ENCODE measurements at regions not wholly inside any gene's neighbourhood (a gene's known extent, or its start where the extent isn't known, plus 50 kb on each side); places are given as distances from the start of the nearest gene placed in this dataset.

- no peak overlapping the region for H3K27ac ChIP-seq
- TF ChIP-seq POLR2A (IDR thresholded peaks at IDR 0.05) = no peak
- WGBS, 2 donors = 75 to 77% methylated on average over 2 of the region's 2 CpGs
- H3K4me1 ChIP-seq = peaks cover 0 to 8% (median 0%) of the 10 kb centered on the region in 3 donors
- no peaks in the 10 kb centered on the region for H3K36me3 ChIP-seq
- DNase-seq = no peak
- no peak overlapping the region for H3K4me3 ChIP-seq
- no peaks in the 10 kb centered on the region for H3K9me3 ChIP-seq
- H3K27me3 ChIP-seq = no peaks in the 10 kb centered on the region
- intact Hi-C loops (cut with DNase I) = no loop called here
These were observed 172.9 kb upstream of the CCDC150 start for GRCh38 chr2:196466581-196466980.

GRCh38 chr2:196468394-196468793, 171.1 kb upstream of the CCDC150 start:
- H3K9me3 ChIP-seq = no peaks in the 10 kb centered on the region
- no peak for DNase-seq
- H3K27me3 ChIP-seq = no peaks in the 10 kb centered on the region
- intact Hi-C loops (cut with DNase I) = no loop called here
- H3K4me1 ChIP-seq = peaks cover 0 to 8% (median 0%) of the 10 kb centered on the region in 3 donors
- 74 to 91% methylated on average over 3 of the region's 3 CpGs for WGBS, 2 donors
- H3K4me3 ChIP-seq = no peak overlapping the region
- TF ChIP-seq CTCF (IDR thresholded peaks at IDR 0.05) = no peak
- no peak for TF ChIP-seq POLR2A (IDR thresholded peaks at IDR 0.05)
- no peak overlapping the region for H3K27ac ChIP-seq
- H3K36me3 ChIP-seq = no peaks in the 10 kb centered on the region

GRCh38 chr2:196473617-196474016, 165.9 kb upstream of the CCDC150 start:
- TF ChIP-seq CTCF (IDR thresholded peaks at IDR 0.05) (no peak), POLR2A (IDR thresholded peaks at IDR 0.05) (no peak)
- WGBS, 2 donors = 30 to 33% methylated on average over 3 of the region's 3 CpGs
- Histone ChIP-seq H3K9me3 (no peaks in the 10 kb centered on the region), H3K4me1 (peaks cover 0 to 8% (median 0%) of the 10 kb centered on the region in 3 donors), H3K4me3 (no peak overlapping the region), H3K27me3 (no peaks in the 10 kb centered on the region), H3K36me3 (no peaks in the 10 kb centered on the region), H3K27ac (no peak overlapping the region)
- intact Hi-C loops (cut with DNase I) = no loop called here
- no peak for DNase-seq

GRCh38 chr2:196475611-196476010, 163.9 kb upstream of the CCDC150 start:
- H3K9me3 ChIP-seq = no peaks in the 10 kb centered on the region
- 85 to 93% methylated on average over 3 of the region's 3 CpGs for WGBS, 2 donors
- H3K36me3 ChIP-seq = no peaks in the 10 kb centered on the region
- no peaks in the 10 kb centered on the region for H3K27me3 ChIP-seq
- TF ChIP-seq CTCF (IDR thresholded peaks at IDR 0.05) = no peak
- no peak for TF ChIP-seq POLR2A (IDR thresholded peaks at IDR 0.05)
- H3K27ac ChIP-seq = no peak overlapping the region
- H3K4me3 ChIP-seq = no peak overlapping the region
- no peak for DNase-seq
- intact Hi-C loops (cut with DNase I) = no loop called here
- no peaks in the 10 kb centered on the region for H3K4me1 ChIP-seq

GRCh38 chr2:196478588-196478987, 160.9 kb upstream of the CCDC150 start:
- DNase-seq = no peak
- Histone ChIP-seq H3K36me3 (no peaks in the 10 kb centered on the region), H3K4me3 (no peak overlapping the region), H3K9me3 (no peaks in the 10 kb centered on the region), H3K27me3 (no peaks in the 10 kb centered on the region), H3K27ac (no peak overlapping the region), H3K4me1 (peaks cover 0 to 10% (median 0%) of the 10 kb centered on the region in 3 donors)
- TF ChIP-seq POLR2A (IDR thresholded peaks at IDR 0.05) (no peak), CTCF (IDR thresholded peaks at IDR 0.05) (no peak)
- intact Hi-C loops (cut with DNase I) = no loop called here
- WGBS, 2 donors = 100% methylated on average over 2 of the region's 2 CpGs

GRCh38 chr2:196479350-196479749, 160.2 kb upstream of the CCDC150 start:
- Histone ChIP-seq H3K9me3 (no peaks in the 10 kb centered on the region), H3K27me3 (no peaks in the 10 kb centered on the region), H3K27ac (no peak overlapping the region), H3K4me1 (peaks cover 0 to 10% (median 0%) of the 10 kb centered on the region in 3 donors), H3K36me3 (no peaks in the 10 kb centered on the region), H3K4me3 (no peak overlapping the region)
- intact Hi-C loops (cut with DNase I) = no loop called here
- TF ChIP-seq CTCF (IDR thresholded peaks at IDR 0.05) = no peak
- no peak for TF ChIP-seq POLR2A (IDR thresholded peaks at IDR 0.05)
- DNase-seq = no peak
